ENCODE measurements at regions not wholly inside any gene's neighbourhood (a gene's known extent, or its start where the extent isn't known, plus 50 kb on each side); places are given as distances from the start of the nearest gene placed in this dataset.
A peak's percentile ranks its signal among the peaks of the same experiment; 100 is the strongest.
"Not testable (repeated sequence)": the region's sequence is repeated elsewhere in the genome, so short reads cannot be mapped to it uniquely, and the experiment has no call there.

- H3K9me3 ChIP-seq, result peaks cover 0 to 10% (median 0%) of the 10 kb centered on the region in 3 donors
- TF ChIP-seq POLR2AphosphoS5 (IDR thresholded peaks at IDR 0.05) (no peak), POLR2A (IDR thresholded peaks at IDR 0.05) (no peak), EP300 (IDR thresholded peaks at IDR 0.05) (no peak), CTCF (IDR thresholded peaks at IDR 0.05) (no peak)
Measured at GRCh38 chr3:112709911-112710310, 69.0 kb upstream of the CCDC80 start.

GRCh38 chr3:112699436-112699978, 58.6 kb upstream of the CCDC80 start:
- 52 to 79% methylated on average over 3 to 4 of the region's 4 CpGs for WGBS, 2 donors (ENCODE audit: low coverage in 1 of 2)
- no peaks in the 10 kb centered on the region for H3K27me3 ChIP-seq
- H3K4me1 ChIP-seq, result peaks cover 0 to 16% (median 0%) of the 10 kb centered on the region in 3 donors
- no peaks in the 10 kb centered on the region for H3K9me3 ChIP-seq
- ATAC-seq, result no peak
- TF ChIP-seq CTCF (IDR thresholded peaks at IDR 0.05) (peak in 1 of 4 experiments; percentile 12), EP300 (IDR thresholded peaks at IDR 0.05) (no peak)
- no peaks in the 10 kb centered on the region for H3K36me3 ChIP-seq
- H3K27ac ChIP-seq, result no peak overlapping the region
- no peak overlapping the region for H3K4me3 ChIP-seq

More at GRCh38 chr3:112709911-112710310, 69.0 kb upstream of the CCDC80 start:
- ATAC-seq, result no peak
- H3K36me3 ChIP-seq, result no peaks in the 10 kb centered on the region
- H3K27ac ChIP-seq, result no peak overlapping the region
- H3K4me3 ChIP-seq, result no peak overlapping the region
- no peaks in the 10 kb centered on the region for H3K4me1 ChIP-seq
- H3K27me3 ChIP-seq, result no peaks in the 10 kb centered on the region

GRCh38 chr3:112698442-112698841, 57.5 kb upstream of the CCDC80 start:
- 71% methylated on average over 1 of the region's 2 CpGs; no CpG with 5 or more reads in 1 of the 2 donors for WGBS, 2 donors (ENCODE audit: low coverage in 1 of 2)
- not testable (repeated sequence) for H3K9me3 ChIP-seq, ATAC-seq, H3K27me3 ChIP-seq, H3K27ac ChIP-seq, H3K4me3 ChIP-seq, H3K36me3 ChIP-seq
- peaks cover 0 to 16% (median 0%) of the 10 kb centered on the region in 3 donors for H3K4me1 ChIP-seq

GRCh38 chr3:112696244-112696643, 55.3 kb upstream of the CCDC80 start:
- H3K27ac ChIP-seq, H3K4me3 ChIP-seq, H3K27me3 ChIP-seq, H3K9me3 ChIP-seq, ATAC-seq, H3K36me3 ChIP-seq: not testable (repeated sequence)
- WGBS, 2 donors (ENCODE audit: low coverage in 1 of 2), result 67 to 75% methylated on average over 3 of the region's 3 CpGs
- peaks cover 0 to 16% (median 0%) of the 10 kb centered on the region in 3 donors for H3K4me1 ChIP-seq

GRCh38 chr3:112695377-112696108, 54.6 kb upstream of the CCDC80 start:
- Histone ChIP-seq H3K27ac (peak overlapping the region in 3 of 4 donors; percentile 47 to 54 (median 53)), H3K4me1 (peaks cover 0 to 16% (median 0%) of the 10 kb centered on the region in 3 donors)
- not testable (repeated sequence) for H3K36me3 ChIP-seq, H3K4me3 ChIP-seq, H3K27me3 ChIP-seq, H3K9me3 ChIP-seq
- TF ChIP-seq POLR2AphosphoS5 (IDR thresholded peaks at IDR 0.05), result peak; percentile 41
- peak; percentile 58 for ATAC-seq
- 36% methylated on average over 3 of the region's 3 CpGs; no CpG with 5 or more reads in 1 of the 2 donors for WGBS, 2 donors (ENCODE audit: low coverage in 1 of 2)

- H3K27me3 ChIP-seq, H3K36me3 ChIP-seq, H3K9me3 ChIP-seq, ATAC-seq, H3K4me3 ChIP-seq: not testable (repeated sequence)
- 84 to 86% methylated on average over 1 to 2 of the region's 2 CpGs for WGBS, 2 donors (ENCODE audit: low coverage in 1 of 2)
- Histone ChIP-seq H3K27ac (peak overlapping the region in 3 of 4 donors; percentile 47 to 54 (median 53)), H3K4me1 (peaks cover 0 to 21% (median 0%) of the 10 kb centered on the region in 3 donors)
Measured at GRCh38 chr3:112694906-112695305, 54.0 kb upstream of the CCDC80 start.

GRCh38 chr3:112693186-112693585, 52.2 kb upstream of the CCDC80 start:
- ATAC-seq, result no peak
- Histone ChIP-seq H3K27ac (no peak overlapping the region), H3K4me1 (peaks cover 0 to 36% (median 0%) of the 10 kb centered on the region in 3 donors), H3K36me3 (no peaks in the 10 kb centered on the region), H3K4me3 (no peak overlapping the region), H3K9me3 (no peaks in the 10 kb centered on the region), H3K27me3 (no peaks in the 10 kb centered on the region)
- TF ChIP-seq POLR2AphosphoS5 (IDR thresholded peaks at IDR 0.05) (no peak), POLR2A (IDR thresholded peaks at IDR 0.05) (no peak), CTCF (IDR thresholded peaks at IDR 0.05) (no peak), EP300 (IDR thresholded peaks at IDR 0.05) (no peak)
- WGBS, 2 donors (ENCODE audit: low coverage in 1 of 2), result 100% methylated on average over 3 of the region's 4 CpGs; no CpG with 5 or more reads in 1 of the 2 donors

Data from gastroesophageal sphincter (tissue), 4 donors.